HK-2 (cell line): ENCODE measurements at regions not wholly inside any gene's neighbourhood (a gene's known extent, or its start where the extent isn't known, plus 50 kb on each side); places are given as distances from the start of the nearest gene placed in this dataset.

Experiments used
- DNase-seq: peaks from one replicate; pipeline ENCODE4 v3.0.0-alpha.2; 2018; ENCODE audit not compliant: unreplicated experiment

GRCh38 chr1:101316799-101317198 is 80.0 kb downstream of the S1PR1 start:
- DNase-seq = no peak

DNA sequence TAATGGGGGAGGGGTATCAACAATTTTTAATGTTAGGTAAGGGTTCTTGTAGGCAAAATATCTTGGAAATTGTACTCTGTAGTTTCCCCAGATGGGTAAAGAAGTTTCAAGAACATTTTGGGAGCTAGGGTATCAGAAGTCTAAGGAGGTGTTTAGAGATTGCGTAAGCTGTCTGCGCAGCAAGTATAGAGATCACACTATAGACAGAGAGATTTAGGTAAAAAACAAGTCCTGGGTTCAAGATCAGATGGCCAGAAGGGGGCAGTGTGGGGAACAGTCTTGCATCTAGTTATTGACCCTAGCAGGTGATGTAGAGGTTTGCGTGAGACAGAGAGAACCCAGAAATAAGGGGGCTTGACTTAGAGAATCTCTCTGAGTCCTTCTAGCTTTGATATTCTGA is 80.8 kb downstream of the S1PR1 start:
- no peak for DNase-seq

- no peak for DNase-seq
Measured at GRCh38 chr1:101323535-101323934, 86.7 kb downstream of the S1PR1 start.

- DNase-seq = no peak
Measured at GRCh38 chr1:101325144-101325543, 88.3 kb downstream of the S1PR1 start.

DNA sequence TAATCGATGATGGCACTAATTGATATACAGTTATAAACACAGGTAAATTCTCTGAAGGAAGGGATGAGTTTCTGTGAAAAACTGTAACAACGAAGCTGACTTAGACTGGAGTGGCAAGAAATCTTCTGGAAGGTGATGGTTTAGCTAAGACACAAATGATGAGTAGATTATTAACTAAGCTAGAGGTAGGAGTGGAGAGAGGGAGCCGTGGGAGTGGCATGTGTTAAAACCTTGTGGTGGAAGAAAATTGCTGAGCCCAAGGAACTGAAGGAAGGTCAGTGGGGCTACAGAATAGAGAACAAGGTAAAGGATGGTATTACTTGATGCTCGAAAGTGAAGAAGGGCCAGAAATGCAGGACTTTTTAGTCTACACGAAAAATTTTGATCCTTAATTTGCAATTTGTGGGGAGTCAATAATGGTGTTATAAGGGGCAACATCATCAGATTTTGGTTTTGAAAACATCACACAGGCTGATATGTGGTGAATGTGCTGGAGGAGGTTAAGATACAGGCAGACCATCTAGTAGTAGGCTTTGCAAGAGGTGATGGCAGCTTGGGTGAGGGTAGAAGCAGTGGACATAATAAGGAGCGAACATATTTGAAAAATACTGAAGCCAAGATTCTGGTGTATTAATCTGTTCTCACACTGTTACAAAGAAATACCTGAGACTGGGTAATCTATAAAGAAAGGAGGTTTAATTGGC is 93.8 kb downstream of the S1PR1 start:
- no peak for DNase-seq

DNA sequence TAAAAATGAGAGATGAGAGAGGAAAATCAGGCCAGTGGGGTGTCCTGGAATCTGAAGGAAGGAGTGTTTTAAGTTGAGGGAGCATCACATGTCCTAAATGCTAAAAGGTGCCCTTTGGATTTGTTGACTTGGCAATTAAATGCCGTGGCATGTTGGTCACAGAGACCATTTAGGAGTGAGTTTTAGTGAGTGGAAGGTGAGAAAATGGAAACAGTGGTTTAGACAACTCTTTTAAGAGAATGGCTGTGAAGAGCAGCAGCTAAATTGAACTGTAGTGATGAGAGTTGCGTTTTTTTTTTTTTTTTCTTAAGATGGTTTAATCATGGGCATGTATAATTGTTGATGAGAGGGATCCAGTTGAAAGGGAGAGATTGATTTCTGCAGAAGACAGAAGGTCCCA is 95.0 kb downstream of the S1PR1 start:
- DNase-seq = no peak

GRCh38 chr1:101332633-101333032 is 95.8 kb downstream of the S1PR1 start:
- DNase-seq = no peak

GRCh38 chr1:101333186-101333585 is 96.4 kb downstream of the S1PR1 start:
- DNase-seq = no peak

DNA sequence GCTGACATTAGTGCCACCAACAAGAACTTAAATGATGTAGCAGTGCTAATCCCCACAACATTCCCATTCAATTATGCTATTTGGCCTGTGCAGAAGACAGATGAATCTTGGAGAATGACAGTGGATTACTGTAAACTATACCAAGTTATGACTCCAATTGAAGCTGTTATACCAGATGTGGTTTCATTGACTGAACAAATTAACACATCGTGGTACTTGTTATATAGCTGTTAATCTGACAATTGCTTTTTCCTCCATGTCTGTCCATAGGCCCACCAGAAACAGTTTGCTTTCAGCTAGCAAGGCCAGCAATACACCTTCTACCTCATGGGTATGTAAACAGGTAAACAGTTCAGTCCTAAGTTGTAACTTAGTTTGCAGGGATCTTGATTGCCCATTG is 101.1 kb downstream of the S1PR1 start:
- DNase-seq = no peak

DNA sequence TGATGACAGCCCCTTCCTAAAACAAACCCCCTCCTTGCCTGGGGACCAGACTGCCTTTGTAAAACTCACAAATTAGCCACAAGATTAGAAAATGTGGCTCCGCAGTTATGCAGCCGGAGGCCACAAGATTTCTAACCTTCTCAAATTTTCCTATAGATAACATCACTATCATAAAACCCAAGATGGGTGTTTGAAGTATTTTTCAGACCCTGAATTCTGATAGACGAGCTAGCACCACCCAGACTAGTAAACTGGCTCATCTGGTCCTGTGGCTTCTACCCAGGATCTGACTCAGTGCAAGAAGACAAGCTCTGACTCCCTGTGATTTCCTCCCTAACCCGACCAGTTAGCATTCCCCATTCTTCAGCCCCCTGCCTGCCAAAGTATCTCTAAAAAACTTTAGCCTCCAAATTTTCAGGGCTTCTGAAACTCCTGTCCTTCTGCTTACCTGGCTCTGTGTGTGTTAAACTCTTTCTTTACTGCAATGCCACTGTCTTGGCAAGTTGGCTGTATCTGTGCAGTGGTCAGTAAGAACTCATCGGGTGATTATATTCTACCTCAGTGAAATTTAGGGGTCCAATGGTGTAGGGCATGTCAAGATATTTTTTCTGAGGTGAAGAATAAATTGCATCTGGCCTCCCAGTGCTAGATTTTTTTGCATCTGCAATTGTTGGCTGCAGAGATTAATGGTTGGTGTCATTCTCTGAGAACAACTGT is 102.1 kb downstream of the S1PR1 start:
- no peak for DNase-seq

GRCh38 chr1:101344745-101345144 is 107.9 kb downstream of the S1PR1 start:
- DNase-seq = no peak

DNA sequence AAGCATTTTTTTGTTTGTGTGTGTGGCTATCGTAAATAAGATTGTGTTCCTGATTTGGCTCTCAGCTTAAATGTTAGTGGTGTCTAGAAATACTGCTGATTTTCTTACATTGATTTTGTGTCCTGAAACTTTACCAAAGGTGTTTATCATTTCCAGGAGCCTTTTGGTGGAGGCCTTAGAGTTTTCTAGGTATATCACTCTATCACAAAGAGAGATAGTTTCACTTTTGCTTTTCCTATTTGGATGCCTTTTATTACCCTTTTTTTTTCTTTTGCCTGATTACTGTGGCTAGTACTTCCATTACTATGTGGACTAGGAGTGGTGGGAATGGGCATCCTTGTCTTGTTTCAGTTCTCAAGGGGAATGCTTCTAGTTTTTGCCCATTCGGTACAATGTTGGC is 109.6 kb downstream of the S1PR1 start:
- no peak for DNase-seq

GRCh38 chr1:101356013-101356412 is 119.2 kb downstream of the S1PR1 start:
- DNase-seq = no peak

DNA sequence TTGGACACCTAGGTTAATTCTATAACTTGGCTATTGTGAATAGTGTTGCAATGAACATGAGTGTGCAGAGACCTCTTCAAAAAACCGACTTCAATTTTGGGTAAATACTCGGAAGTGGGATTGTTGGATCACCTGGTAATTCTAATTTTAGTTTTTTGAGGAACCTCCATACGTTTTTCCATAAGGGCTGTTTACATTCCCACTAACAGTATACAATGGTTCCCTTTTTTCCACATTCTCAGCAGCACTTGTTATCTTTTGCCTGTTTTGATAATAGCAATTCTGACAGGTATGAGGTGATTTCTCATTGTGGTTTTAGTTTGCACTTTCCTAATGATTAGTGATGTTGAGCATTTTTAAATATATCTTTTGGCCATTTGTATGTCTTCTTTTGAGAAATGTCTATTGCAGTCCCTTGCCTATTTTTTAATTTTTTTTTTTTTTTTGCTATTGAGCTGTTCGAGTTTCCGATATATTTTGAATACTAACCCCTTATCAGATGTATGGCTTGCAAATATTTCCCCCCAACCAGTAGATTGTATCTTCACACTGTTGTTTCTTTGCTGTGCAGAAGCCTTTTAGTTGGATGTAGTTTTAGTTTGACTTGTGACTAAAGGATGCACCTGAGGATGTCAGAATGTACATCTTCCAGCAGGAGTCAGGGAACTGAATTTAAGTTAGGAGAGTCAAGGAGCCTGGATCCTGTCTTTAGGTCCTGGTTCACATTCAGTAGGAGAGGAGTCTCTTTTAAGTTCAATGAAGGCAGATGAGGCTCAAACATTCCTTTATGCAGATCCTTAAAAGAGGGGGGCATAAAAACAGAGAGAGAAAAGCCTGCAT is 120.0 kb downstream of the S1PR1 start:
- DNase-seq = no peak

GRCh38 chr1:101357444-101357986 is 120.7 kb downstream of the S1PR1 start:
- peak; percentile 55 for DNase-seq

- no peak for DNase-seq
Measured at GRCh38 chr1:101360506-101360905, 123.7 kb downstream of the S1PR1 start.

DNA sequence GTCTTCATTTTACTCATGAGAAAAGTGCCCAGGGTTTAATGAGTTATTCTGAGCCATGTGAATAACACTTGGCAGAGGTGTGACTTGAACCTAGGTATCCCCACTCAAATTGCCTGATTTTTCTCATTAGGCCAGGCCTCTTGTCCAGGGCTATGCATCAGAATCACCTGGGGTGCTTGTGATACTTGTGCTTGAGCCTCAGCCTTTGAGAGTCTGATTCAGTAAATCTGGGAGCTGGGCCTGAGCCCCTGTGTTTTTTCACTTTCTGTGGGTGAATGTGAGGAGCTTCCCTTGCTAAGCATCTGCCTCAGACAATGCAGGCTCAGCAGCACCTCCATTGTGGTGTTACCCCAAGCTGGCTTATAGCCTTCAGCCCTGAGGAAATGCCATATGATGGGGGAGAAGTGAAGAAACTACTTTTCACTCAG is 127.1 kb downstream of the S1PR1 start:
- no peak for DNase-seq

GRCh38 chr1:101364370-101365120 is 127.7 kb downstream of the S1PR1 start:
- DNase-seq = no peak

DNA sequence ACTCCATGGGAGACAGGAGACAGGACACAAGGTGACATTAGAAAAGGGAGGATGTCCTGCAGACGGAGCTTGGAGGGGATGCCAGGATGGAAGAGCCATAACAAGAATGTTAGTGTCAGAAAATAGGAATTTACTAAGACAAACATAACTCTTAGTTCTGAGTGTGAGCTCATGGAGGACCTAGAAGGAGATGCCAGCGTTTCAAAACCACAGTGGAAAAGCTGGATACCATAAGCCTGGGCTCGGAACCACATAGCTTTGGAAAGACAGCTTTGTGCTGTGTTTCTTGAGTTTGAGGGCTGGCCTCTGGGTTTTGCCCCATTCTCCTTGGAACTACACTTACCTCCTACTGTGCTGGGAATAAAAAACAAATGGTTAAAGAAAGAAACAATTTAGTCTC is 128.4 kb downstream of the S1PR1 start:
- no peak for DNase-seq

GRCh38 chr1:101365878-101366277 is 129.1 kb downstream of the S1PR1 start:
- DNase-seq = no peak

DNA sequence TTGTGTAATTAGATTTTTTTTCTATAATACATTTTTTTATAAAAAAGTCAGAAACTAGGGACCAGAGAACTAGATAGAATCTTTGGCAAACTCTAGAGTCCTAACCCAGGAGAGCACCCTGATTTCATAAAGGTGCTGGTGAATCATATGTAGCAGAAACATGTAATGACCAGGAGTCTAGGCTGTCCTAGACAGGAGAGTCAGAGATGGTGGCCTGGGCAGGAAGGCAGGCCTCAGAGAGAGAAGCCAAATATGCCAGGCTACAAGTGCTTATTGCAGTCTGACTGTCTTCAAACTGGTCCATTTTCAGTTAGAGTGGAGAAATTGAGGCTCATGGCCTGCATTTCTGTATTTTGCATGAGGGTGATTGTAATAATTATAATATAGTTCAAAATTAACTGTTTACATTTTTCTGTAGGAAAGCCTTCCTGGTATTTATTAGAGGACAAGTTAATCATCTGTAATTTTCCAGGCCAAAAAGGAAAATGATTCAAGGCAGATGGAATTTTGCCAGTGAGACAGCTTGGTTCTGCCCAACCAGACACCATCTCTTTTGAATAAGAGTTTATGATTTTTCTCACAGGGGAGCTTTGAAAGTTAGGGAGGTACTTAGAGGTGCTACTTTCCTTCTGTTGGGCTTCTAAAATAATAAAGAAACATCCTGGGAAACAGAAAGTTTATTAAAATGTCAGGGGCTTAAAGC is 129.8 kb downstream of the S1PR1 start:
- no peak for DNase-seq
